Prostate gland (tissue), 2 donors: ENCODE measurements at regions not wholly inside any gene's neighbourhood (a gene's known extent, or its start where the extent isn't known, plus 50 kb on each side); places are given as distances from the start of the nearest gene placed in this dataset.
"Not testable (repeated sequence)": the region's sequence is repeated elsewhere in the genome, so short reads cannot be mapped to it uniquely, and the experiment has no call there.

Experiments
- DNase-seq: peaks from one replicate; pipeline ENCODE4 v3.0.0-alpha.2; 2019; ENCODE audit warnings: low spot score
- H3K27ac ChIP-seq, 2 donors: fragments of 200-600 bp; sonication (generic); 2 replicates each; pipeline ENCODE4 v1.5.1; 2017 to 2019
- H3K27me3 ChIP-seq: fragments of 200-600 bp; sonication (generic); replicated peaks from 2 replicates; pipeline ENCODE4 v1.5.1; 2019; ENCODE audit not compliant: insufficient read depth
- H3K36me3 ChIP-seq, 2 donors: fragments of 200-600 bp; sonication (generic); 1 replicate in 1 of 2; 2 replicates in 1 of 2; pipeline versions ENCODE4 v1.5.1 to v1.8.1; 2017 to 2019
- H3K4me1 ChIP-seq: fragments of 200-600 bp; sonication (generic); replicated peaks from 2 replicates; pipeline ENCODE4 v1.5.1; 2019
- H3K4me3 ChIP-seq, 2 donors: fragments of 200-600 bp; sonication (generic); 2 replicates each; pipeline ENCODE4 v1.5.1; 2017 to 2019
- H3K9me3 ChIP-seq: fragments of 200-600 bp; sonication (generic); 2 replicates; pipeline ENCODE4 v1.5.1; 2017
- CTCF ChIP-seq, 4 experiments: fragments of 200-600 bp in 2 of 4; fragments of 450-650 bp in 2 of 4; sonication (generic) in 2 of 4; IDR thresholded peaks; 1 replicate in 3 of 4; 2 replicates in 1 of 4; pipeline ENCODE4 v1.5.1; 2016 to 2019; ENCODE audit warnings: antibody characterized with exemption in 4 of 4, mild to moderate bottlenecking in 2 of 4, moderate library complexity in 2 of 4
- POLR2A ChIP-seq: fragments of 450-650 bp; IDR thresholded peaks from one replicate; pipeline ENCODE4 v1.6.1; 2016; ENCODE audit warnings: antibody characterized with exemption, mild to moderate bottlenecking
- POLR2AphosphoS5 ChIP-seq: sonication (generic); formaldehyde crosslinking; IDR thresholded peaks from one replicate; pipeline ENCODE4 v1.6.1; 2017; ENCODE audit warnings: antibody characterized with exemption
- WGBS: methylation state at CpG from one replicate; pipeline ENCODE4 v1.1.5; 2018; 5-methylcytosine and 5-hydroxymethylcytosine counted together
- intact Hi-C: fragments of 100-400 bp; cut with DNase I; formaldehyde crosslinking; loops from one replicate; pipeline ENCODE4 v1.14.2; 2022

GRCh38 chr14:30016002-30016401 lies 88.4 kb upstream of the PRKD1 start:
- DNase-seq: no peak
- Histone ChIP-seq H3K9me3 (no peaks in the 10 kb centered on the region), H3K27me3 (no peaks in the 10 kb centered on the region), H3K36me3 (no peaks in the 10 kb centered on the region), H3K4me1 (no peaks in the 10 kb centered on the region), H3K4me3 (no peak overlapping the region), H3K27ac (no peak overlapping the region)
- TF ChIP-seq POLR2A: no peak
- WGBS: 91% methylated on average over 1 of the region's 1 CpG
- intact Hi-C loops: no loop called here

- DNase-seq: no peak
- Histone ChIP-seq H3K27me3 (no peaks in the 10 kb centered on the region), H3K36me3 (no peaks in the 10 kb centered on the region), H3K9me3 (no peaks in the 10 kb centered on the region), H3K4me3 (no peak overlapping the region), H3K4me1 (no peaks in the 10 kb centered on the region), H3K27ac (no peak overlapping the region)
- intact Hi-C loops: no loop called here
- WGBS: 88% methylated on average over 2 of the region's 2 CpGs
- TF ChIP-seq POLR2AphosphoS5 (no peak), CTCF (IDR thresholded peaks at IDR 0.05) (no peak), POLR2A (no peak)
Observed at GRCh38 chr14:30017370-30017993, 89.8 kb upstream of the PRKD1 start.

- no peak overlapping the region for H3K4me3 ChIP-seq
- WGBS: 20% methylated on average over 2 of the region's 2 CpGs
- no peaks in the 10 kb centered on the region for H3K4me1 ChIP-seq
- H3K9me3 ChIP-seq: no peaks in the 10 kb centered on the region
- DNase-seq: no peak
- intact Hi-C loops: no loop called here
- no peaks in the 10 kb centered on the region for H3K36me3 ChIP-seq
- no peak overlapping the region for H3K27ac ChIP-seq
- no peak for TF ChIP-seq CTCF (IDR thresholded peaks at IDR 0.05)
- no peak for TF ChIP-seq POLR2A
- TF ChIP-seq POLR2AphosphoS5: no peak
- no peaks in the 10 kb centered on the region for H3K27me3 ChIP-seq
Observed at GRCh38 chr14:30020271-30020670, 92.6 kb upstream of the PRKD1 start.

GRCh38 chr14:30020687-30021086 lies 93.0 kb upstream of the PRKD1 start:
- intact Hi-C loops: no loop called here
- no peaks in the 10 kb centered on the region for H3K4me1 ChIP-seq
- TF ChIP-seq CTCF (IDR thresholded peaks at IDR 0.05): no peak
- no peak for TF ChIP-seq POLR2AphosphoS5
- TF ChIP-seq POLR2A: no peak
- 93% methylated on average over 1 of the region's 1 CpG for WGBS
- no peak overlapping the region for H3K4me3 ChIP-seq
- H3K36me3 ChIP-seq: no peaks in the 10 kb centered on the region
- DNase-seq: no peak
- no peaks in the 10 kb centered on the region for H3K27me3 ChIP-seq
- H3K27ac ChIP-seq: no peak overlapping the region
- no peaks in the 10 kb centered on the region for H3K9me3 ChIP-seq

- H3K36me3 ChIP-seq, H3K9me3 ChIP-seq, H3K27me3 ChIP-seq, DNase-seq, H3K4me1 ChIP-seq, intact Hi-C loops, H3K4me3 ChIP-seq, H3K27ac ChIP-seq: not testable (repeated sequence)
- WGBS: 92% methylated on average over 5 of the region's 5 CpGs
Observed at GRCh38 chr14:30023350-30023749, 95.7 kb upstream of the PRKD1 start.

GRCh38 chr14:30034152-30034551 lies 106.5 kb upstream of the PRKD1 start:
- H3K4me3 ChIP-seq: no peak overlapping the region
- no peak for TF ChIP-seq POLR2A
- no peak for TF ChIP-seq POLR2AphosphoS5
- no peak for TF ChIP-seq CTCF (IDR thresholded peaks at IDR 0.05)
- H3K27me3 ChIP-seq: no peaks in the 10 kb centered on the region
- WGBS: 72% methylated on average over 1 of the region's 1 CpG
- no peaks in the 10 kb centered on the region for H3K4me1 ChIP-seq
- no peak for DNase-seq
- no peak overlapping the region for H3K27ac ChIP-seq
- intact Hi-C loops: no loop called here
- no peaks in the 10 kb centered on the region for H3K36me3 ChIP-seq
- no peaks in the 10 kb centered on the region for H3K9me3 ChIP-seq
